Keratinocyte (primary cell): ENCODE measurements at regions not wholly inside any gene's neighbourhood (a gene's known extent, or its start where the extent isn't known, plus 50 kb on each side); places are given as distances from the start of the nearest gene placed in this dataset.

Experiments used
- EZH2 ChIP-seq: IDR thresholded peaks from one replicate; pipeline ENCODE4 v1.6.1; 2012; ENCODE audit warnings: inconsistent platforms, mild to moderate bottlenecking, low read length, moderate library complexity
- TF ChIP-seq, protein P1 (sequence below), 3 experiments: IDR thresholded peaks in 1 of 3; conservative IDR thresholded peaks in 1 of 3; optimal IDR thresholded peaks in 1 of 3; 2 replicates in 2 of 3; 3 replicates in 1 of 3; pipeline versions ENCODE3 to v1.5.1; 2011; ENCODE audit warnings: low read length in 3 of 3, mild to moderate bottlenecking in 3 of 3, moderate library complexity in 2 of 3, control low read depth in 1 of 3, inconsistent platforms in 1 of 3; ENCODE audit not compliant: insufficient read depth in 2 of 3; ENCODE audit errors: extremely low read depth in 1 of 3

GRCh38 chr3:182710557-182711157 lies 82.6 kb upstream of the ATP11B start:
- TF ChIP-seq, protein P1, sequence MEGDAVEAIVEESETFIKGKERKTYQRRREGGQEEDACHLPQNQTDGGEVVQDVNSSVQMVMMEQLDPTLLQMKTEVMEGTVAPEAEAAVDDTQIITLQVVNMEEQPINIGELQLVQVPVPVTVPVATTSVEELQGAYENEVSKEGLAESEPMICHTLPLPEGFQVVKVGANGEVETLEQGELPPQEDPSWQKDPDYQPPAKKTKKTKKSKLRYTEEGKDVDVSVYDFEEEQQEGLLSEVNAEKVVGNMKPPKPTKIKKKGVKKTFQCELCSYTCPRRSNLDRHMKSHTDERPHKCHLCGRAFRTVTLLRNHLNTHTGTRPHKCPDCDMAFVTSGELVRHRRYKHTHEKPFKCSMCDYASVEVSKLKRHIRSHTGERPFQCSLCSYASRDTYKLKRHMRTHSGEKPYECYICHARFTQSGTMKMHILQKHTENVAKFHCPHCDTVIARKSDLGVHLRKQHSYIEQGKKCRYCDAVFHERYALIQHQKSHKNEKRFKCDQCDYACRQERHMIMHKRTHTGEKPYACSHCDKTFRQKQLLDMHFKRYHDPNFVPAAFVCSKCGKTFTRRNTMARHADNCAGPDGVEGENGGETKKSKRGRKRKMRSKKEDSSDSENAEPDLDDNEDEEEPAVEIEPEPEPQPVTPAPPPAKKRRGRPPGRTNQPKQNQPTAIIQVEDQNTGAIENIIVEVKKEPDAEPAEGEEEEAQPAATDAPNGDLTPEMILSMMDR (optimal IDR thresholded peaks at IDR 0.05 in 1 of 3, IDR thresholded peaks at IDR 0.05 in 1 of 3, conservative IDR thresholded peaks at IDR 0.05 in 1 of 3; ENCODE audit: extremely low read depth in 1 of 3, insufficient read depth in 2 of 3, low read length in 3 of 3) = peak in 2 of 3 experiments; percentile 42 to 56
- no peak for TF ChIP-seq EZH2
